ENCODE measurements at regions not wholly inside any gene's neighbourhood (a gene's known extent, or its start where the extent isn't known, plus 50 kb on each side); places are given as distances from the start of the nearest gene placed in this dataset.

GRCh38 chr3:73839032-73839431 is 214.3 kb upstream of the PDZRN3 start:
- ATAC-seq (no peak), DNase-seq (ENCODE audit: low read depth, low spot score) (no peak), FAIRE-seq (no peak)
- H3K4me2 ChIP-seq (ENCODE audit: control insufficient read depth, insufficient read depth): no peak overlapping the region
- no TSS peak for BruUV-seq (replicated peaks)
- in situ Hi-C loops (cut with MboI): no loop called here
- H2AFZ ChIP-seq (ENCODE audit: control insufficient read depth, low read depth, low read length): no peak overlapping the region
- H3K79me2 ChIP-seq (ENCODE audit: control insufficient read depth, insufficient read depth, low read length): no peaks in the 10 kb centered on the region
- H3K27me3 ChIP-seq (replicated peaks in 1 of 2; ENCODE audit: control insufficient read depth in 2 of 2, insufficient read depth in 2 of 2, low read length in 1 of 2): no peaks in the 10 kb centered on the region
- no peaks in the 10 kb centered on the region for H3K36me3 ChIP-seq (ENCODE audit: control insufficient read depth in 2 of 2, insufficient read depth in 2 of 2, low read length in 1 of 2)
- ChIA-PET SMC1A (ENCODE audit: uncharacterized antibody, unreplicated experiment) (no interaction called here), POLR2A (no interaction called here), RAD21 (ENCODE audit: unreplicated experiment) (no interaction called here), CTCF (no interaction called here)
- H4K20me1 ChIP-seq (ENCODE audit: control insufficient read depth, insufficient read depth): no peaks in the 10 kb centered on the region
- no peak overlapping the region for H3K27ac ChIP-seq (ENCODE audit: control insufficient read depth, insufficient read depth)
- H3K4me3 ChIP-seq: no peak overlapping the region
- H3K9ac ChIP-seq (ENCODE audit: control insufficient read depth, insufficient read depth, low read length): no peak overlapping the region
- WGBS (ENCODE audit: insufficient coverage, insufficient replicate concordance, low lambda C conversion rate, missing lambda C conversion rate): 32% methylated on average over 3 of the region's 3 CpGs
- intact Hi-C loops (cut with micrococcal nuclease; ENCODE audit: unreplicated experiment): no loop called here
- H3K4me1 ChIP-seq (ENCODE audit: control insufficient read depth, insufficient read depth, low read length): no peaks in the 10 kb centered on the region
- no peak for TF ChIP-seq RUNX3 (IDR thresholded peaks at IDR 0.05; ENCODE audit: low read length)
- TF ChIP-seq KAT2A (conservative IDR thresholded peaks at IDR 0.05; ENCODE audit: control insufficient read depth, low read depth, low read length): no peak
- no peak for TF ChIP-seq RBBP5 (conservative IDR thresholded peaks at IDR 0.05)
- TF ChIP-seq ZSCAN29 (IDR thresholded peaks at IDR 0.05): no peak
- TF ChIP-seq BACH1 (IDR thresholded peaks at IDR 0.05; ENCODE audit: borderline replicate concordance): no peak
- no peaks in the 10 kb centered on the region for H3K9me3 ChIP-seq (replicated peaks; ENCODE audit: control insufficient read depth, insufficient read depth, low read length)

- no peak overlapping the region for H3K9ac ChIP-seq (ENCODE audit: control insufficient read depth, insufficient read depth, low read length)
- SMC1A ChIA-PET (ENCODE audit: uncharacterized antibody, unreplicated experiment): no interaction called here
- TF ChIP-seq, protein P1, sequence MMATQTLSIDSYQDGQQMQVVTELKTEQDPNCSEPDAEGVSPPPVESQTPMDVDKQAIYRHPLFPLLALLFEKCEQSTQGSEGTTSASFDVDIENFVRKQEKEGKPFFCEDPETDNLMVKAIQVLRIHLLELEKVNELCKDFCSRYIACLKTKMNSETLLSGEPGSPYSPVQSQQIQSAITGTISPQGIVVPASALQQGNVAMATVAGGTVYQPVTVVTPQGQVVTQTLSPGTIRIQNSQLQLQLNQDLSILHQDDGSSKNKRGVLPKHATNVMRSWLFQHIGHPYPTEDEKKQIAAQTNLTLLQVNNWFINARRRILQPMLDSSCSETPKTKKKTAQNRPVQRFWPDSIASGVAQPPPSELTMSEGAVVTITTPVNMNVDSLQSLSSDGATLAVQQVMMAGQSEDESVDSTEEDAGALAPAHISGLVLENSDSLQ (IDR thresholded peaks at IDR 0.05): no peak
- TF ChIP-seq RAD21 (IDR thresholded peaks at IDR 0.05; ENCODE audit: insufficient read depth, low read depth, low read length): no peak
- TF ChIP-seq SIN3A (IDR thresholded peaks at IDR 0.05; ENCODE audit: low read depth, low read length): no peak
- TF ChIP-seq MAX (IDR thresholded peaks at IDR 0.05; ENCODE audit: low read depth, low read length): no peak
- no peak for TF ChIP-seq CHD2 (IDR thresholded peaks at IDR 0.05; ENCODE audit: borderline replicate concordance, low read depth, low read length)
- TF ChIP-seq CBFB (IDR thresholded peaks at IDR 0.05; ENCODE audit: low read depth): no peak
- TF ChIP-seq, protein P2, sequence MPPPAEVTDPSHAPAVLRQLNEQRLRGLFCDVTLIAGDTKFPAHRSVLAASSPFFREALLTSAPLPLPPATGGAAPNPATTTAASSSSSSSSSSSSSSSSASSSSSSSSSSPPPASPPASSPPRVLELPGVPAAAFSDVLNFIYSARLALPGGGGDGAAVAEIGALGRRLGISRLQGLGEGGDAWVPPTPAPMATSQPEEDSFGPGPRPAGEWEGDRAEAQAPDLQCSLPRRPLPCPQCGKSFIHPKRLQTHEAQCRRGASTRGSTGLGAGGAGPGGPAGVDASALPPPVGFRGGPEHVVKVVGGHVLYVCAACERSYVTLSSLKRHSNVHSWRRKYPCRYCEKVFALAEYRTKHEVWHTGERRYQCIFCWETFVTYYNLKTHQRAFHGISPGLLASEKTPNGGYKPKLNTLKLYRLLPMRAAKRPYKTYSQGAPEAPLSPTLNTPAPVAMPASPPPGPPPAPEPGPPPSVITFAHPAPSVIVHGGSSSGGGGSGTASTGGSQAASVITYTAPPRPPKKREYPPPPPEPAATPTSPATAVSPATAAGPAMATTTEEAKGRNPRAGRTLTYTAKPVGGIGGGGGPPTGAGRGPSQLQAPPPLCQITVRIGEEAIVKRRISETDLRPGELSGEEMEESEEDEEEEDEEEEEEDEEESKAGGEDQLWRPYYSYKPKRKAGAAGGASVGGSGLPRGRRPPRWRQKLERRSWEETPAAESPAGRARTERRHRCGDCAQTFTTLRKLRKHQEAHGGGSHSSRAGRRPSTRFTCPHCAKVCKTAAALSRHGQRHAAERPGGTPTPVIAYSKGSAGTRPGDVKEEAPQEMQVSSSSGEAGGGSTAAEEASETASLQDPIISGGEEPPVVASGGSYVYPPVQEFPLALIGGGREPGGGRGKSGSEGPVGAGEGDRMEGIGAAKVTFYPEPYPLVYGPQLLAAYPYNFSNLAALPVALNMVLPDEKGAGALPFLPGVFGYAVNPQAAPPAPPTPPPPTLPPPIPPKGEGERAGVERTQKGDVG (CRISPR knock-in tag; IDR thresholded peaks at IDR 0.05): no peak
- TF ChIP-seq NRF1 (conservative IDR thresholded peaks at IDR 0.05; ENCODE audit: low read depth, low read length): no peak
- no peak for TF ChIP-seq SREBF2 (IDR thresholded peaks at IDR 0.05; ENCODE audit: low read length)
- TF ChIP-seq, protein P3, sequence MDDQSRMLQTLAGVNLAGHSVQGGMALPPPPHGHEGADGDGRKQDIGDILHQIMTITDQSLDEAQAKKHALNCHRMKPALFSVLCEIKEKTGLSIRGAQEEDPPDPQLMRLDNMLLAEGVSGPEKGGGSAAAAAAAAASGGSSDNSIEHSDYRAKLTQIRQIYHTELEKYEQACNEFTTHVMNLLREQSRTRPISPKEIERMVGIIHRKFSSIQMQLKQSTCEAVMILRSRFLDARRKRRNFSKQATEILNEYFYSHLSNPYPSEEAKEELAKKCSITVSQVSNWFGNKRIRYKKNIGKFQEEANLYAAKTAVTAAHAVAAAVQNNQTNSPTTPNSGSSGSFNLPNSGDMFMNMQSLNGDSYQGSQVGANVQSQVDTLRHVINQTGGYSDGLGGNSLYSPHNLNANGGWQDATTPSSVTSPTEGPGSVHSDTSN (IDR thresholded peaks at IDR 0.05; ENCODE audit: insufficient replicate concordance, low read depth, low read length): no peak
These were observed 211.2 kb upstream of the PDZRN3 start for GRCh38 chr3:73835945-73836344.

More at GRCh38 chr3:73835945-73836344, 211.2 kb upstream of the PDZRN3 start:
- Histone ChIP-seq H3K36me3 (ENCODE audit: control insufficient read depth in 2 of 2, insufficient read depth in 2 of 2, low read length in 1 of 2) (no peaks in the 10 kb centered on the region), H3K9me3 (replicated peaks; ENCODE audit: control insufficient read depth, insufficient read depth, low read length) (no peaks in the 10 kb centered on the region), H3K79me2 (ENCODE audit: control insufficient read depth, insufficient read depth, low read length) (no peaks in the 10 kb centered on the region), H3K27me3 (replicated peaks in 1 of 2; ENCODE audit: control insufficient read depth in 2 of 2, insufficient read depth in 2 of 2, low read length in 1 of 2) (no peaks in the 10 kb centered on the region), H3K4me3 (no peak overlapping the region), H4K20me1 (ENCODE audit: control insufficient read depth, insufficient read depth) (no peaks in the 10 kb centered on the region), H3K4me2 (ENCODE audit: control insufficient read depth, insufficient read depth) (no peak overlapping the region), H3K4me1 (ENCODE audit: control insufficient read depth, insufficient read depth, low read length) (no peaks in the 10 kb centered on the region), H3K27ac (ENCODE audit: control insufficient read depth, insufficient read depth) (no peak overlapping the region), H2AFZ (ENCODE audit: control insufficient read depth, low read depth, low read length) (no peak overlapping the region)
- DNase-seq (ENCODE audit: low read depth, low spot score) (no peak), FAIRE-seq (no peak), ATAC-seq (no peak)
- POLR2A ChIA-PET: no interaction called here
- BruUV-seq (replicated peaks): no TSS peak
- CTCF ChIA-PET: no interaction called here
- in situ Hi-C loops (cut with MboI): no loop called here
- intact Hi-C loops (cut with micrococcal nuclease; ENCODE audit: unreplicated experiment): no loop called here
- RAD21 ChIA-PET (ENCODE audit: unreplicated experiment): no interaction called here

Measured in GM12878 (cell line).